Lower leg skin (tissue), 3 donors: ENCODE measurements at regions not wholly inside any gene's neighbourhood (a gene's known extent, or its start where the extent isn't known, plus 50 kb on each side); places are given as distances from the start of the nearest gene placed in this dataset.

Experiments used
- CTCF ChIP-seq, 3 donors: fragments of 450-650 bp; IDR thresholded peaks; one replicate each; pipeline ENCODE4 v1.5.1; 2016; ENCODE audit warnings: antibody characterized with exemption in 3 of 3, mild to moderate bottlenecking in 3 of 3, moderate library complexity in 2 of 3
- POLR2A ChIP-seq, 2 donors: fragments of 450-650 bp; IDR thresholded peaks; one replicate each; pipeline ENCODE4 v1.6.1; 2016 to 2017; ENCODE audit warnings: antibody characterized with exemption in 2 of 2, mild to moderate bottlenecking in 1 of 2, moderate library complexity in 1 of 2

GRCh38 chr2:181832015-181832414 lies 59.5 kb upstream of the ITPRID2 start:
- TF ChIP-seq POLR2A (IDR thresholded peaks at IDR 0.05) (no peak), CTCF (IDR thresholded peaks at IDR 0.05) (no peak)
